ENCODE measurements at regions not wholly inside any gene's neighbourhood (a gene's known extent, or its start where the extent isn't known, plus 50 kb on each side); places are given as distances from the start of the nearest gene placed in this dataset.

DNA sequence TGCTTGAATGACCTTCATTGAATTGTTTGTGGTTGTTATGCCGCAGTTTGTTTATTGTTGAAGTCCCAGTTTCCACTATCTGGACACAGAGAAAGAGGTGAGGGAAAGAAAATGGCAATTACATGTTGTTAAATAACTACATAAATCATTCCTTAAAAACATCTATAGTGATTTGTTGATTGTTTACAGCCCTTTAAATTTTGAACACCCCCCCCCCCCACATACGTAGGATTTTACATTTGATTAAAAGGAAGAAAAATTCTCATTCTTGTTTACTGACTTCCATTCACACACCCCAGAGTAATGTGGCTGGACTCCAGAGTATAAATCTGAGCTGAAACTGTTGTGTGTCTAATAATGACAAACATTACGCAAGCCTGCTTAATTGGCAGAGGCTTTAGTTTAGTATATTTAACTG, 87.1 kb upstream of the FAM174A start:
- H3K4me3 ChIP-seq (ENCODE audit: low read depth, low read length): no peak overlapping the region
- TF ChIP-seq, protein P1, sequence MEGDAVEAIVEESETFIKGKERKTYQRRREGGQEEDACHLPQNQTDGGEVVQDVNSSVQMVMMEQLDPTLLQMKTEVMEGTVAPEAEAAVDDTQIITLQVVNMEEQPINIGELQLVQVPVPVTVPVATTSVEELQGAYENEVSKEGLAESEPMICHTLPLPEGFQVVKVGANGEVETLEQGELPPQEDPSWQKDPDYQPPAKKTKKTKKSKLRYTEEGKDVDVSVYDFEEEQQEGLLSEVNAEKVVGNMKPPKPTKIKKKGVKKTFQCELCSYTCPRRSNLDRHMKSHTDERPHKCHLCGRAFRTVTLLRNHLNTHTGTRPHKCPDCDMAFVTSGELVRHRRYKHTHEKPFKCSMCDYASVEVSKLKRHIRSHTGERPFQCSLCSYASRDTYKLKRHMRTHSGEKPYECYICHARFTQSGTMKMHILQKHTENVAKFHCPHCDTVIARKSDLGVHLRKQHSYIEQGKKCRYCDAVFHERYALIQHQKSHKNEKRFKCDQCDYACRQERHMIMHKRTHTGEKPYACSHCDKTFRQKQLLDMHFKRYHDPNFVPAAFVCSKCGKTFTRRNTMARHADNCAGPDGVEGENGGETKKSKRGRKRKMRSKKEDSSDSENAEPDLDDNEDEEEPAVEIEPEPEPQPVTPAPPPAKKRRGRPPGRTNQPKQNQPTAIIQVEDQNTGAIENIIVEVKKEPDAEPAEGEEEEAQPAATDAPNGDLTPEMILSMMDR (IDR thresholded peaks at IDR 0.05; ENCODE audit: insufficient read depth, low read length, missing control alignments): no peak
- no peak for DNase-seq (ENCODE audit: low read depth, low spot score)
- POLR2A ChIA-PET: no interaction called here
- CTCF ChIA-PET: no interaction called here

DNA sequence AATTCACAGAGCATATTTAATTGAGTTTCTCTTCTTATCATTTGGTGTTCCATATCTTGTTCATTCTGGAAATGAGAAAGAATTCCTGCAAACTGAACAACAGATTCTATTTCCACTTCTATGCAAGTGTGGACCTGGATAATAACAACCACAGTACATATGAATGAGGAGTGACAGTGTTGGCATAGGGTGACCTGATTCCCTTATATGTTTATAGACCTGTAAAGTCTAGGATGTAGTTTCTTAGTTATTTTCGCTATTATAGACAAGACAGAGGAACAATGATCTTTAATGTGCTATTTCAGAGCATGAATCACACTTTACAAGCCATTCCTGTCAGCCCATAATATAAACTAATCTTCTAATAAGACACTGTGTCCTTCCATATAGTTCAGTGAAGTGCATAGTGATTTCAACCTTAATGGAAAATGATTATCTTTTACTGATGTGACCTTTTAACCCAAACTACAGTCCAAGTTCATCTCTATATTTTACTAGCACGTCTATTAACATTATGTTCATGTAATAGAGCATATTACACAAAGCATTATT, 88.2 kb upstream of the FAM174A start:
- TF ChIP-seq, protein P1 (IDR thresholded peaks at IDR 0.05; ENCODE audit: insufficient read depth, low read length, missing control alignments): no peak
- POLR2A ChIA-PET: no interaction called here

DNA sequence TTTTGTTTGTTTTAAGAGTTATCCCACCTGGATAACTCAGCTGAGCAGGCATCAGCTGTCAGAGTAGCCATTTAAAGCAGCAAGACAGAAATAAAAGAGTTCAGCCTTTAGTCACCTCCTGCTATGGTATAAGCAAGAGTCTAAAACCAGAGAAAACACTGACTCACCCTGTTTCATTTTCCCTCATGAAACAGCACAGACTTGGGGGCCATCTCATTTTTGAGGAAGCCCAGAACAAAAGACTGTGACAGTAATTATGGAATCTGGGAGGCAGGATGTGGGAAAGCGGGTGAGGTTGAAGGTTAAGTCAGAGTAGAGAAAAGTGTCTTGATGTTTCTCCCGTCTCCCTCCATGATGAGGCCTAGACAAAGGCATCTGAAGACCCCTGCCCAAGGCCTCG, 90.2 kb upstream of the FAM174A start:
- TF ChIP-seq, protein P1 (IDR thresholded peaks at IDR 0.05; ENCODE audit: insufficient read depth, low read length, missing control alignments): no peak
- H3K4me3 ChIP-seq (ENCODE audit: low read depth, low read length): no peak overlapping the region
- CTCF ChIA-PET: no interaction called here
- POLR2A ChIA-PET: no interaction called here
- no peak for DNase-seq (ENCODE audit: low read depth, low spot score)

More for the DNA sequence above, 88.2 kb upstream of the FAM174A start:
- no peak for DNase-seq (ENCODE audit: low read depth, low spot score)
- no peak overlapping the region for H3K4me3 ChIP-seq (ENCODE audit: low read depth, low read length)
- CTCF ChIA-PET: no interaction called here

DNA sequence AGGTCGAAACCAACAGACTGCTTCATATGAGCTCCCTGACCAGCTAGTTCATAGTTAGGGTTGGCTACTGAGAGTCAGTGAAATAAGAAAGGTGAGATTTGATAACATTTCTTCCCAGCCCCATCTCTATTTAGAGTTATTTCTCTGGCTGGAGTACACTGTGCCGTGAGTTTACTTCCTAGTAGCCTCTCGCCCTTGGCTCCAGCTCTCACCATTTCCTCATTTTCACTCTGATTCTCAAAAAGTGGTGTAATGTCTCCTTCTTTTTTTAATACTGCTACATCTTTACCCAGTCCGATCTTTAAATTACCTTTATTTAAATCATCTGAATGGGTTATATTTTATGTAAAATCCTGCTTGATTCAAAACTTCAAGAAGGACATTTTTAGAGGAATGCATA, 100.4 kb upstream of the FAM174A start:
- no peak overlapping the region for H3K4me3 ChIP-seq (ENCODE audit: low read depth, low read length)
- TF ChIP-seq, protein P1 (IDR thresholded peaks at IDR 0.05; ENCODE audit: insufficient read depth, low read length, missing control alignments): no peak
- ChIA-PET CTCF (no interaction called here), POLR2A (no interaction called here)
- DNase-seq (ENCODE audit: low read depth, low spot score): no peak

DNA sequence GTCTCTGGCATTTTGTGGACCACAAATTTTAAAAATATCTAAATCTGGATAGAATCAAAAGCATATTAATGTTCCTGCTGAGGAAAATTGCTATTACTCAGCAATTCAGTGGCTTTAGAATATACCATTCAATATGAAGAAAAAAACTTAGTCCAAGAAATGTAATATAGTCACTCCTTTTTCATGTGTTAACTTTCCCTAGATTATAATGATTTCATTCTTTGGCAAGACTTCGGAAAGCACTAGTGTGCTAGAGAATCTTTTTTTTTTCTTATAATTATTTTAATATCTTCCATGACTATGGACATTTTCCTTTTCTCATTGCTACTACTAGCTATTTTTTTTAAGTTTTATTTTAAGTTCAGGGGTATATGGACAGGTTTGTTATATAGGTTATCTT, 102.4 kb upstream of the FAM174A start:
- CTCF ChIA-PET: interaction anchor here (1.1 kb wide), 1 partner anchor 1245 kb away, joined by 3 read pairs; no protein-coding TSS in a partner anchor

DNA sequence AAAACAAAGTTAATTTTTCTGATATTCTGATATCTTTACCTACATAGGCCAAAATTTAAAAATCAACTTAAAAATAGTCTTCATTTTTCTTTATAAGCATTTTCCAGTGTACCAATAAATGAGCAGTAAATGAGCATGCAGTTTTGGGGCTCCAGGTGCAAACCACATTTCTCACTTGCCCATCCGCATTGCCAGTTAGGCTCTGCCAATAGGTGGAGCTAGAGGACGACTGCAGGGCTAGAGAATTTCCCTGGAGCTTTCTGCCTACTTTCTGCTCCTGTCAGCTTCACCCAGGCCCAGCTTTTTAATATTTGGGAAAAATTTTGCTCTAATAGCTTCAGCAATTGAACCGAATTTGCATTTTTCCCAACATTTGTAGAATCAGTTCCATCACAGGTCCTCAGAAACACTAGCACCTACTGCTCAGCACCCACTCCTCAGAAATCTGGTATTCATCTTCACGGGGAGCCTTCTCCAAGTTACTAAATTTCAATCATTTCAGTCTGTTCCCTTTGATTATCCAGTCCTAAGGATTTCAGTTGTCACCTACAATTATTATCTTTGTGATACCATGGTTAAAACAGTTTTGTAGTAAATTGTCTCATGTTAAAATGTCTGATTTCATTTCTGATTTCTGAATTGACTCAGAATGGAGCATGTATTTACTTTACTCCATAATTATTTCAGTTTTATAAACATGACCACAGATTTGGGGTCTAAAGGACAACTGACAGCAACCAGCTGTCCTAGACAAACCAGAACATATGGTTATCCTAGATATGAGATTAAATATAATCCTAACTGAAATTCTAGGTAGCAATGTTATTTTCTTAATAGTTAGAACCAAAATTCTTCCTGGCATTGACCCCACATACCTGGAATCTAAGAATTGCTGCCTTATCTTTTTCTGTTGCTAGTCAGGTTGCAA, 104.6 kb upstream of the FAM174A start:
- no peak overlapping the region for H3K4me3 ChIP-seq (ENCODE audit: low read depth, low read length)
- TF ChIP-seq, protein P1 (IDR thresholded peaks at IDR 0.05; ENCODE audit: insufficient read depth, low read length, missing control alignments): peak; percentile 78
- ChIA-PET CTCF (interaction anchor here (0.7 to 2.2 kb wide), 5 partner anchors 39 to 1248 kb away, joined by 3 to 11 read pairs (median 4); no protein-coding TSS in a partner anchor), POLR2A (no interaction called here)
- no peak for DNase-seq (ENCODE audit: low read depth, low spot score)

More for the DNA sequence above, 102.4 kb upstream of the FAM174A start:
- no peak for DNase-seq (ENCODE audit: low read depth, low spot score)
- POLR2A ChIA-PET: no interaction called here
- no peak overlapping the region for H3K4me3 ChIP-seq (ENCODE audit: low read depth, low read length)
- TF ChIP-seq, protein P1 (IDR thresholded peaks at IDR 0.05; ENCODE audit: insufficient read depth, low read length, missing control alignments): no peak

Measured in AG04449 (cell line).